Mesothelial cell of epicardium (in vitro differentiated cells): ENCODE measurements at regions not wholly inside any gene's neighbourhood (a gene's known extent, or its start where the extent isn't known, plus 50 kb on each side); places are given as distances from the start of the nearest gene placed in this dataset.

ENCODE experiments used
- DNase-seq, 2 experiments: peaks; one replicate each; pipeline ENCODE4 v3.0.0; 2021; ENCODE audit warnings: low spot score in 2 of 2; ENCODE audit not compliant: unreplicated experiment in 2 of 2
- H3K27ac Mint-ChIP-seq: 2 replicates; pipeline ENCODE4 v1.8.0; 2021; ENCODE audit warnings: mixed read lengths
- H3K27me3 Mint-ChIP-seq: 2 replicates; pipeline ENCODE4 v1.8.0; 2021; ENCODE audit warnings: low read depth, mixed read lengths
- H3K36me3 Mint-ChIP-seq: 2 replicates; pipeline ENCODE4 v1.8.0; 2021; ENCODE audit warnings: mixed read lengths
- H3K4me1 Mint-ChIP-seq: 2 replicates; pipeline ENCODE4 v1.8.0; 2021; ENCODE audit warnings: mixed read lengths
- H3K4me3 Mint-ChIP-seq: 2 replicates; pipeline ENCODE4 v1.8.0; 2021; ENCODE audit warnings: mild to moderate bottlenecking, moderate library complexity, mixed read lengths
- H3K9me3 Mint-ChIP-seq: 2 replicates; pipeline ENCODE4 v1.8.0; 2021; ENCODE audit warnings: mixed read lengths
- TF ChIP-seq, protein P1 (sequence below): fragments of 200-600 bp; sonication (generic); IDR thresholded peaks from one replicate; pipeline ENCODE4 v1.5.0; 2021; ENCODE audit warnings: antibody characterized with exemption; ENCODE audit not compliant: unreplicated experiment

DNA sequence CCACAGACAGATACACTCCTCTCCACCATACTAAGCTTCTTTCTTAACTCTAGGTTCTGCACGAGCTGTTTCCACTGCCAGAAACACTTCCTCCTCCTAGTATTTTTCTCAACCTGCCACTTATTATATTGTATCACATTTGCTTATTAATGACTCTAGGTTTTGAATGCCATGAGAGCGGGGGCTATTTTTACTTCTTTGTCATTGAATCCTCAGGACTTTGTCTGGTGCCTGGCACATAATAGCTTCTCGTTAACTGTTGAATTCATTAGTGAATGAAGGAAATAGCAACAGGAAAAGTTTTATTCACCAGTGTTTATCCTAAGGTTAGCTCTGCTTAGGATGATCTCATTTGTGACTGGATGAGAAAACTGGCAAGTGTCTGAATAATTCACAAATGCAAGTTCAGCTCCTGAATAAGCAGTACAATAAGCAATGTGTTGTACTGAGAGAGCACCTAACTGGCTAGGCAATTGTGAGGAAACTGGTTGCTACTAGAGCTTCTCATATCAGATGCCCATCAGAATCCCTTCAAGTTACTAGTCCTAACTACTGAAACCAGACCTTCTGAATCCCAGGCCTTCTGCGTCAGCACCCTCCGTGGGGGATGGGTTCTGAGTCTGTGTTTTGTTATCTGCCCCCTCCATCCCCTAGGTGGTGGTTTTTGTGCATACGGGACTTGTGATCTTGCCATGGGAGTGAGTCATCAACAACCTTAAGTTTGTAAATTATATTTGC, 92.7 kb downstream of the LSMEM1 start:
- no peaks in the 10 kb centered on the region for H3K36me3 Mint-ChIP-seq
- DNase-seq = no peak
- peaks cover 10% of the 10 kb centered on the region for H3K9me3 Mint-ChIP-seq
- H3K4me1 Mint-ChIP-seq = peaks cover 17% of the 10 kb centered on the region
- no peak overlapping the region for H3K4me3 Mint-ChIP-seq
- TF ChIP-seq, protein P1, sequence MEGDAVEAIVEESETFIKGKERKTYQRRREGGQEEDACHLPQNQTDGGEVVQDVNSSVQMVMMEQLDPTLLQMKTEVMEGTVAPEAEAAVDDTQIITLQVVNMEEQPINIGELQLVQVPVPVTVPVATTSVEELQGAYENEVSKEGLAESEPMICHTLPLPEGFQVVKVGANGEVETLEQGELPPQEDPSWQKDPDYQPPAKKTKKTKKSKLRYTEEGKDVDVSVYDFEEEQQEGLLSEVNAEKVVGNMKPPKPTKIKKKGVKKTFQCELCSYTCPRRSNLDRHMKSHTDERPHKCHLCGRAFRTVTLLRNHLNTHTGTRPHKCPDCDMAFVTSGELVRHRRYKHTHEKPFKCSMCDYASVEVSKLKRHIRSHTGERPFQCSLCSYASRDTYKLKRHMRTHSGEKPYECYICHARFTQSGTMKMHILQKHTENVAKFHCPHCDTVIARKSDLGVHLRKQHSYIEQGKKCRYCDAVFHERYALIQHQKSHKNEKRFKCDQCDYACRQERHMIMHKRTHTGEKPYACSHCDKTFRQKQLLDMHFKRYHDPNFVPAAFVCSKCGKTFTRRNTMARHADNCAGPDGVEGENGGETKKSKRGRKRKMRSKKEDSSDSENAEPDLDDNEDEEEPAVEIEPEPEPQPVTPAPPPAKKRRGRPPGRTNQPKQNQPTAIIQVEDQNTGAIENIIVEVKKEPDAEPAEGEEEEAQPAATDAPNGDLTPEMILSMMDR = no peak
- H3K27me3 Mint-ChIP-seq = peaks cover 14% of the 10 kb centered on the region
- H3K27ac Mint-ChIP-seq = peak overlapping the region; percentile 5

DNA sequence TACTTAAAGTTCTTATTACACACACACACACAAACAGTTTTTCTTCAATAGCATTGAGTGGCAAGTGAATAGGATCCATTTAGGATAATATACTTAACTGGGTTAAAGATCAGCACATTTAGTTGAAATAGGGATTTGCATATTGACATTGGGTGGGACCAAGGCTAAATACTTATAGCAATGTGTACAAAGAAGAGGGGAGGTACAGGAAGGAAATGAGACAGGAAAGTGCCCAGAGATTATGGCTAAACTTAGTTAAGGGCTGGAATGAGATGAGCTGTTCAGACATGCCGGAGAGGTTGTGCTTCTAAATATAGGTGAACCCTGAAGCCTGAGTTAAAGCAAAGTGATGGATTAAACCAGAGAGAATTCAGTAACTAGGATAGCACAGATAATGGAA, 95.1 kb downstream of the LSMEM1 start:
- TF ChIP-seq, protein P1 = no peak
- H3K4me3 Mint-ChIP-seq = no peak overlapping the region

DNA sequence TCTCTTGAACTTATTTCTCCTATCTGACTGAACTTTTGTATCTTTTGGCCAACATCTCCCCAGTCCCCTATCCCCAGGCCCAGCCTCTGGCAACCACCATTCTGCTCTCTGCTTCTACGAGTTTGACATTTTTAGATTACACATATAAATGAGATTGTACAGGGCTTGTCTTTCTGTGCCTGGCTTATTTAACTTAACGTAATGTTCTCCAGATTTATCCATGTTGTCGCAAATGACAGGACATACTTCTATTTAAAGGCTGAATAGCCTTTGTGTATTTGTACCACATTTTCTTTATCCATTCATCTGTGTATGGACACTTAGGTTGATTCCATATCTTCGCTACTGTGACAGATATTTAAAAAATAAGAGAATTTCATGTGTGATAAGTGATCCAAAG, 98.6 kb downstream of the LSMEM1 start:
- H3K4me1 Mint-ChIP-seq = peaks cover 6% of the 10 kb centered on the region
- no peak overlapping the region for H3K4me3 Mint-ChIP-seq
- no peaks in the 10 kb centered on the region for H3K36me3 Mint-ChIP-seq
- H3K27ac Mint-ChIP-seq = no peak overlapping the region
- H3K27me3 Mint-ChIP-seq = peaks cover 7% of the 10 kb centered on the region
- DNase-seq = no peak
- H3K9me3 Mint-ChIP-seq = peaks cover 19% of the 10 kb centered on the region
- TF ChIP-seq, protein P1 = no peak

More for the DNA sequence above, 95.1 kb downstream of the LSMEM1 start:
- H3K27me3 Mint-ChIP-seq = peaks cover 9% of the 10 kb centered on the region
- DNase-seq = no peak
- peaks cover 19% of the 10 kb centered on the region for H3K9me3 Mint-ChIP-seq
- H3K27ac Mint-ChIP-seq = no peak overlapping the region
- no peaks in the 10 kb centered on the region for H3K36me3 Mint-ChIP-seq
- peaks cover 17% of the 10 kb centered on the region for H3K4me1 Mint-ChIP-seq

DNA sequence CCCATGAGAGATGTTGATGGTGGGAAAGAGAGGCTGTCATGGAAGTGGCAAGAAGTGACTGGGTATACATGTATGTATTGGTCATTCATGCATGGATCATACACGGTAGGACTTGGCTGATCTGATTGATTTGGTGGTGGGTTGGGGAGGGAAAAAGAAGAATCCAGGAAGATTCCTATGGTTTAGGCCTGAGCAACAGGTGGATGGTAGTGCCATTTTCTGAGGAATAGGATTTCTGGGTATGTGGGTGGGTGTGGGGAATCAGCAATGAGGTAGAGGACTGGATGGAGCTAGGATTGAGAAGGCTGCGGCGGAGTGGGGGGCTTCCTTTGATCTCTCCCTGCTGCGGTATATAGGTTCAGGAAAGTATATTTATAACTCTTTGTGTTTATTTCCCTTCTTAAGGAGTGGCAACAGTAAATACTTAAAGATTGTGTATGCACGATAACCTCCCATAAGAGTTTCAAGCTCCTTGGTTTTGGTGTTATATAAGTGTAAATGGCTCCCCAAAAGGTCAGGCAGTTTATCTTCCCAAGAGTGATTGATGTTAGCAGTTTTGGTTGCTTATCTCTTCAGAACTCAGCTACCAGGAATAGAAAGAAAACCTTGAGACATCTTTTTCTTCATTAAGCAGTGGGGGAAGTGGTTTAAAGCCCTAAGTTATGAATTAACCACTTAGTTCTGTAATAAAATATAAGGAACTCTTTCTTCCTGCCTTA, 100.1 kb downstream of the LSMEM1 start:
- H3K27me3 Mint-ChIP-seq = peaks cover 1% of the 10 kb centered on the region
- peaks cover 8% of the 10 kb centered on the region for H3K4me1 Mint-ChIP-seq
- TF ChIP-seq, protein P1 = no peak
- no peak overlapping the region for H3K4me3 Mint-ChIP-seq
- no peak overlapping the region for H3K27ac Mint-ChIP-seq
- no peaks in the 10 kb centered on the region for H3K36me3 Mint-ChIP-seq
- peaks cover 18% of the 10 kb centered on the region for H3K9me3 Mint-ChIP-seq
- DNase-seq = no peak

DNA sequence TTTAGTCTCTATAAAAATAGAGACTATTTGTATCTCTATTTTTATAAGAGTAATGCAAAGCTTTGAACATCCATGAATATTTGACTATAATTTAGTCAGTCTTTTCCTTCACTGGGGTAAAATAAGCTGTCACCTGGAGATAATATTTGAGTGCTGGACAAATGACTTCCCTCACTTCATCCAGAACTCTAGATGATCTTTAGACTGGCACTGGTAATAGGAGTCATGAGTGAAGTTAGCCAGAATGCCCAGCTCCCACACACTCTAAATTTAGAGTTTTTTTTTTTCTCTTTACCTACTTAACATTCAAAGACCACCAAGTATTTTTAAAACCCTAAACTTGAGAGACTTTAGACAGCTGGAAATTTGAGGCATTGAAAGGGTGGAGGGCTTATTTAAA, 100.7 kb downstream of the LSMEM1 start:
- Mint-ChIP-seq H3K4me3 (no peak overlapping the region), H3K27ac (no peak overlapping the region), H3K27me3 (no peaks in the 10 kb centered on the region), H3K36me3 (no peaks in the 10 kb centered on the region), H3K9me3 (peaks cover 15% of the 10 kb centered on the region), H3K4me1 (peaks cover 8% of the 10 kb centered on the region)
- no peak for DNase-seq
- TF ChIP-seq, protein P1 = no peak
